Esophagus squamous epithelium (tissue), 5 donors: ENCODE measurements at regions not wholly inside any gene's neighbourhood (a gene's known extent, or its start where the extent isn't known, plus 50 kb on each side); places are given as distances from the start of the nearest gene placed in this dataset.

ENCODE experiments used
- DNase-seq: peaks from one replicate; lab custom pipeline; 2025; lab: John Stamatoyannopoulos, UW
- H3K27ac ChIP-seq, 4 donors: fragments of 200-600 bp; sonication (generic); one replicate each; pipeline ENCODE4 v1.5.1; 2016 to 2019; ENCODE audit warnings: mild to moderate bottlenecking in 1 of 4
- H3K27me3 ChIP-seq, 4 donors: fragments of 200-600 bp; sonication (generic); 1 replicate in 3 of 4; 2 replicates in 1 of 4; pipeline versions ENCODE4 v1.5.1 to v1.6.0; 2017 to 2021; ENCODE audit warnings: antibody characterized with exemption in 1 of 4
- H3K36me3 ChIP-seq, 3 donors: fragments of 200-600 bp; sonication (generic); one replicate each; pipeline ENCODE4 v1.5.1; 2016 to 2019
- H3K4me1 ChIP-seq, 3 donors: fragments of 200-600 bp; sonication (generic); one replicate each; pipeline ENCODE4 v1.5.1; 2017 to 2019
- H3K4me3 ChIP-seq, 4 donors: fragments of 200-600 bp; sonication (generic); 1 replicate in 3 of 4; 2 replicates in 1 of 4; pipeline ENCODE4 v1.5.1; 2016 to 2019; ENCODE audit warnings: mild to moderate bottlenecking in 2 of 4, moderate library complexity in 1 of 4
- H3K9me3 ChIP-seq, 3 donors: fragments of 200-600 bp; sonication (generic); one replicate each; pipeline ENCODE4 v1.5.1; 2016 to 2019
- CTCF ChIP-seq, 6 experiments: fragments of 450-650 bp in 4 of 6; fragments of 200-600 bp in 2 of 6; sonication (generic) in 2 of 6; IDR thresholded peaks; one replicate each; pipeline ENCODE4 v1.5.1; 2016 to 2019; ENCODE audit warnings: antibody characterized with exemption in 6 of 6, mild to moderate bottlenecking in 4 of 6, moderate library complexity in 4 of 6
- POLR2A ChIP-seq, 4 donors: fragments of 450-650 bp; IDR thresholded peaks; one replicate each; pipeline ENCODE4 v1.6.1; 2017; ENCODE audit warnings: antibody characterized with exemption in 4 of 4, mild to moderate bottlenecking in 4 of 4, moderate library complexity in 3 of 4
- WGBS, 2 donors: methylation state at CpG; one replicate each; pipeline ENCODE4 v1.1.5; 2018; 5-methylcytosine and 5-hydroxymethylcytosine counted together
- intact Hi-C: fragments of 100-400 bp; cut with DNase I; formaldehyde crosslinking; loops from one replicate; pipeline ENCODE4 v1.15.0; 2022
- donor health status: DM: yes; HTN: yes; CAD: no.

GRCh38 chr7:130845581-130846085 lies 111.6 kb upstream of the KLF14 start:
- TF ChIP-seq POLR2A (IDR thresholded peaks at IDR 0.05) (no peak), CTCF (IDR thresholded peaks at IDR 0.05) (no peak)
- Histone ChIP-seq H3K27me3 (peaks cover 0 to 8% (median 0%) of the 10 kb centered on the region in 4 donors), H3K27ac (peak overlapping the region in 3 of 4 donors; percentile 32 to 58 (median 49)), H3K4me1 (peaks cover 0 to 24% (median 9%) of the 10 kb centered on the region in 3 donors), H3K4me3 (no peak overlapping the region), H3K36me3 (no peaks in the 10 kb centered on the region), H3K9me3 (no peaks in the 10 kb centered on the region)
- intact Hi-C loops = no loop called here
- DNase-seq = no peak
- 27 to 36% methylated on average over 11 of the region's 11 CpGs for WGBS, 2 donors

GRCh38 chr7:130849604-130850003 lies 115.6 kb upstream of the KLF14 start:
- 60 to 90% methylated on average over 2 of the region's 2 CpGs for WGBS, 2 donors
- Histone ChIP-seq H3K4me3 (no peak overlapping the region), H3K4me1 (peaks cover 0 to 30% (median 9%) of the 10 kb centered on the region in 3 donors), H3K9me3 (no peaks in the 10 kb centered on the region), H3K36me3 (peaks cover 0 to 6% (median 0%) of the 10 kb centered on the region in 3 donors), H3K27ac (no peak overlapping the region), H3K27me3 (no peaks in the 10 kb centered on the region)
- intact Hi-C loops = no loop called here
- TF ChIP-seq POLR2A (IDR thresholded peaks at IDR 0.05) (no peak), CTCF (IDR thresholded peaks at IDR 0.05) (no peak)
- no peak for DNase-seq

- 61 to 89% methylated on average over 1 of the region's 1 CpG for WGBS, 2 donors
- TF ChIP-seq CTCF (IDR thresholded peaks at IDR 0.05) (no peak), POLR2A (IDR thresholded peaks at IDR 0.05) (no peak)
- H3K36me3 ChIP-seq = peaks cover 0 to 20% (median under 1%) of the 10 kb centered on the region in 3 donors
- intact Hi-C loops = no loop called here
- H3K27ac ChIP-seq = no peak overlapping the region
- no peak overlapping the region for H3K4me3 ChIP-seq
- H3K9me3 ChIP-seq = peaks cover 0 to 1% (median 0%) of the 10 kb centered on the region in 3 donors
- peaks cover 0 to 16% (median under 1%) of the 10 kb centered on the region in 3 donors for H3K4me1 ChIP-seq
- DNase-seq = no peak
- no peaks in the 10 kb centered on the region for H3K27me3 ChIP-seq
These were observed 116.9 kb upstream of the KLF14 start for GRCh38 chr7:130850956-130851355.

- H3K27me3 ChIP-seq = no peaks in the 10 kb centered on the region
- intact Hi-C loops = no loop called here
- peak overlapping the region in 2 of 4 donors; percentile 22 to 30 for H3K27ac ChIP-seq
- no peak for DNase-seq
- peaks cover 0 to 20% (median 0%) of the 10 kb centered on the region in 3 donors for H3K9me3 ChIP-seq
- H3K36me3 ChIP-seq = peaks cover 0 to 39% (median 7%) of the 10 kb centered on the region in 3 donors
- H3K4me3 ChIP-seq = no peak overlapping the region
- 93 to 97% methylated on average over 6 to 7 of the region's 7 CpGs for WGBS, 2 donors
- H3K4me1 ChIP-seq = peaks cover 0 to 15% (median 0%) of the 10 kb centered on the region in 3 donors
- TF ChIP-seq POLR2A (IDR thresholded peaks at IDR 0.05) = no peak
- no peak for TF ChIP-seq CTCF (IDR thresholded peaks at IDR 0.05)
These were observed 118.9 kb upstream of the KLF14 start for GRCh38 chr7:130852867-130853266.

- intact Hi-C loops = no loop called here
- H3K4me1 ChIP-seq = peaks cover 0 to 15% (median 0%) of the 10 kb centered on the region in 3 donors
- no peak for DNase-seq
- H3K4me3 ChIP-seq = no peak overlapping the region
- no peaks in the 10 kb centered on the region for H3K27me3 ChIP-seq
- peaks cover 0 to 46% (median 7%) of the 10 kb centered on the region in 3 donors for H3K36me3 ChIP-seq
- peak overlapping the region in 2 of 4 donors; percentile 22 to 30 for H3K27ac ChIP-seq
- peak in 1 of 6 experiments; percentile 12 for TF ChIP-seq CTCF (IDR thresholded peaks at IDR 0.05)
- no peak for TF ChIP-seq POLR2A (IDR thresholded peaks at IDR 0.05)
- H3K9me3 ChIP-seq = peaks cover 0 to 28% (median 0%) of the 10 kb centered on the region in 3 donors
- 48 to 59% methylated on average over 7 of the region's 7 CpGs for WGBS, 2 donors
These were observed 119.7 kb upstream of the KLF14 start for GRCh38 chr7:130853503-130854279.
